ENCODE measurements at regions not wholly inside any gene's neighbourhood (a gene's known extent, or its start where the extent isn't known, plus 50 kb on each side); places are given as distances from the start of the nearest gene placed in this dataset.

DNA sequence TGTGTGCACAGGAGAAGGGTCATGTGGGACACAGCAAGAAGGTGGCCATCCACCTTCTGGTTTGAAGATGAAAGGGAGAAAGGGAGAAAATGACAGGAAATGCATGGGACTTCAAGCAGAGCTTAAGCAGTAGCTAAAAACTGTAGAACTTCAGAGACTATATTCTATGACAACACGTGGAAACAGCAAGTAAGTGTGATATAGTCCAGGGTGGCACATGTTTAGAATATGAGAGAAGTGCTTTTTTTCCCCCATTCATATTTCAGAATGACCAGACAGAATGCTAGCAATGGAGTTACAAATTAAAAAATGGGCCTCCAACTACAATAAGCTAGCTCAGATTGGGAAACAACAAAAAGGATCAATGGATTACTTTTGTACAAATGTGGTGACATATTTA is 1042.2 kb downstream of the TMEM182 start:
- no peak for TF ChIP-seq EZH2 (IDR thresholded peaks at IDR 0.05)
- TF ChIP-seq, protein P1, sequence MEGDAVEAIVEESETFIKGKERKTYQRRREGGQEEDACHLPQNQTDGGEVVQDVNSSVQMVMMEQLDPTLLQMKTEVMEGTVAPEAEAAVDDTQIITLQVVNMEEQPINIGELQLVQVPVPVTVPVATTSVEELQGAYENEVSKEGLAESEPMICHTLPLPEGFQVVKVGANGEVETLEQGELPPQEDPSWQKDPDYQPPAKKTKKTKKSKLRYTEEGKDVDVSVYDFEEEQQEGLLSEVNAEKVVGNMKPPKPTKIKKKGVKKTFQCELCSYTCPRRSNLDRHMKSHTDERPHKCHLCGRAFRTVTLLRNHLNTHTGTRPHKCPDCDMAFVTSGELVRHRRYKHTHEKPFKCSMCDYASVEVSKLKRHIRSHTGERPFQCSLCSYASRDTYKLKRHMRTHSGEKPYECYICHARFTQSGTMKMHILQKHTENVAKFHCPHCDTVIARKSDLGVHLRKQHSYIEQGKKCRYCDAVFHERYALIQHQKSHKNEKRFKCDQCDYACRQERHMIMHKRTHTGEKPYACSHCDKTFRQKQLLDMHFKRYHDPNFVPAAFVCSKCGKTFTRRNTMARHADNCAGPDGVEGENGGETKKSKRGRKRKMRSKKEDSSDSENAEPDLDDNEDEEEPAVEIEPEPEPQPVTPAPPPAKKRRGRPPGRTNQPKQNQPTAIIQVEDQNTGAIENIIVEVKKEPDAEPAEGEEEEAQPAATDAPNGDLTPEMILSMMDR (IDR thresholded peaks at IDR 0.05) = no peak
- H3F3A ChIP-seq (ENCODE audit: low read depth) = peaks cover 7% of the 10 kb centered on the region
- H3K36me3 Mint-ChIP-seq = no peaks in the 10 kb centered on the region
- peaks cover 8% of the 10 kb centered on the region for H3K9me3 Mint-ChIP-seq
- no peak overlapping the region for H3K4me3 Mint-ChIP-seq
- no peak overlapping the region for H3K27ac Mint-ChIP-seq
- peaks cover 4% of the 10 kb centered on the region for H3K27me3 Mint-ChIP-seq (ENCODE audit: insufficient read depth, low read depth)
- no peaks in the 10 kb centered on the region for H3K79me2 ChIP-seq (ENCODE audit: low read depth)
- H4K20me1 ChIP-seq (ENCODE audit: low read depth) = no peaks in the 10 kb centered on the region
- H3K36me3 ChIP-seq = no peaks in the 10 kb centered on the region
- no peak overlapping the region for H3K9ac ChIP-seq
- H2AFZ ChIP-seq (replicated peaks) = no peak overlapping the region
- peaks cover 15% of the 10 kb centered on the region for H3K4me1 ChIP-seq
- DNase-seq (ENCODE audit: low spot score) = no peak
- H3K4me1 Mint-ChIP-seq = peaks cover 15% of the 10 kb centered on the region
- no peak overlapping the region for H3K4me3 ChIP-seq
- H3K27me3 ChIP-seq = no peaks in the 10 kb centered on the region
- H3K27ac ChIP-seq = no peak overlapping the region
- H3K9me3 ChIP-seq (ENCODE audit: low read depth) = no peaks in the 10 kb centered on the region
- no peak overlapping the region for H3K4me2 ChIP-seq

DNA sequence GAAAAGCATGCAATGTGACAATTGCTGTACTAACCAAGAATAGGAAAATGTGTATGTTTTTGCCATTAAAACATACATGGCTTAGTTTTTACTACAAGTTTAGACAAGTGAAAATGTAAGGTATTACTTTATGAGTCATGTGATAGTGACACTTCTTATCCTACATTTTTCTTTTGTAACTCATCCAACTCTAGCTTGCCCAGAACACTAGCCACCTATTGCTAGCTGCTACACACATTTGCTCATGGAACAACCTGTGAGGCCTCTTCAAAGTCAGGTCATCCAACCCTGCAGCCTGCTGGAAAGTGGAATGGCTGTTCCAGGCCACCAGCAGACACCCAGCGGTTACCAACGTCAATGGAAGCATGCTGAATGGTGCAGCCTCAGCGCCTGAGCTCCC is 1043.9 kb downstream of the TMEM182 start:
- Histone ChIP-seq H3K27me3 (no peaks in the 10 kb centered on the region), H3K9me3 (ENCODE audit: low read depth) (no peaks in the 10 kb centered on the region), H4K20me1 (ENCODE audit: low read depth) (no peaks in the 10 kb centered on the region), H2AFZ (replicated peaks) (no peak overlapping the region), H3K27ac (no peak overlapping the region), H3F3A (ENCODE audit: low read depth) (peaks cover 20% of the 10 kb centered on the region), H3K79me2 (ENCODE audit: low read depth) (no peaks in the 10 kb centered on the region), H3K4me3 (no peak overlapping the region), H3K4me2 (no peak overlapping the region), H3K36me3 (no peaks in the 10 kb centered on the region), H3K9ac (no peak overlapping the region), H3K4me1 (peaks cover 32% of the 10 kb centered on the region)
- TF ChIP-seq, protein P1 (IDR thresholded peaks at IDR 0.05) = no peak
- TF ChIP-seq EZH2 (IDR thresholded peaks at IDR 0.05) = no peak
- no peak for TF ChIP-seq EZH2phosphoT487 (IDR thresholded peaks at IDR 0.05)
- DNase-seq (ENCODE audit: low spot score) = no peak
- peaks cover 21% of the 10 kb centered on the region for H3K4me1 Mint-ChIP-seq
- H3K4me3 Mint-ChIP-seq = no peak overlapping the region
- H3K27ac Mint-ChIP-seq = no peak overlapping the region
- peaks cover 8% of the 10 kb centered on the region for H3K9me3 Mint-ChIP-seq
- no peaks in the 10 kb centered on the region for H3K36me3 Mint-ChIP-seq
- peaks cover 4% of the 10 kb centered on the region for H3K27me3 Mint-ChIP-seq (ENCODE audit: insufficient read depth, low read depth)

DNA sequence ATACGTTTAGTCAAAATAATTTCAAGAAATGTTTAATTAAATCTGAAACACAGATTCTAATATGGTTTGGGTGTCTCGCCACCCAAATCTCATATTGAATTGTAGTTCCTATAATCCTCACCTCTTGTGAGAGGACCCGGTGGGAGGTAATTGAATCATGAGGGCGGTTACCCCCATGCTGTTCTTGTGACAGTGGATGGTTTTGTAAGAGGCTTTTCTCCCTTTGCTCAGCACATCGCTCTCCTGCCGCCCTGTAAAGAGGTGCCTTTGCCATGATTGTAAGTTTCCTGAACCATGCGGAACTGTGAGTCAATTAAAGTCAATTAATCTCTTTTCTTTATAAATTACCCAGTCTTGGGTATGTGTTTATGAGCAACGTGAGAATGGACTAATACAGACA is 1045.1 kb upstream of the POU3F3 start:
- Histone ChIP-seq H3K4me1 (peaks cover 51% of the 10 kb centered on the region), H3K4me2 (peak overlapping the region; percentile 31), H4K20me1 (ENCODE audit: low read depth) (no peaks in the 10 kb centered on the region), H3K27ac (peak overlapping the region; percentile 8), H2AFZ (replicated peaks) (no peak overlapping the region), H3K9ac (no peak overlapping the region), H3F3A (ENCODE audit: low read depth) (peaks cover 20% of the 10 kb centered on the region), H3K79me2 (ENCODE audit: low read depth) (no peaks in the 10 kb centered on the region), H3K36me3 (no peaks in the 10 kb centered on the region), H3K27me3 (no peaks in the 10 kb centered on the region), H3K4me3 (no peak overlapping the region), H3K9me3 (ENCODE audit: low read depth) (no peaks in the 10 kb centered on the region)
- no peaks in the 10 kb centered on the region for H3K36me3 Mint-ChIP-seq
- H3K9me3 Mint-ChIP-seq = peaks cover 7% of the 10 kb centered on the region
- peaks cover 8% of the 10 kb centered on the region for H3K27me3 Mint-ChIP-seq (ENCODE audit: insufficient read depth, low read depth)
- H3K4me3 Mint-ChIP-seq = no peak overlapping the region
- peak; percentile 71 for DNase-seq (ENCODE audit: low spot score)
- TF ChIP-seq EZH2phosphoT487 (IDR thresholded peaks at IDR 0.05) (no peak), EZH2 (IDR thresholded peaks at IDR 0.05) (no peak)
- TF ChIP-seq, protein P1 (IDR thresholded peaks at IDR 0.05) = no peak
- no peak overlapping the region for H3K27ac Mint-ChIP-seq
- H3K4me1 Mint-ChIP-seq = peaks cover 26% of the 10 kb centered on the region

Data from neural progenitor cell (in vitro differentiated cells).